ENCODE measurements at regions not wholly inside any gene's neighbourhood (a gene's known extent, or its start where the extent isn't known, plus 50 kb on each side); places are given as distances from the start of the nearest gene placed in this dataset.

DNA sequence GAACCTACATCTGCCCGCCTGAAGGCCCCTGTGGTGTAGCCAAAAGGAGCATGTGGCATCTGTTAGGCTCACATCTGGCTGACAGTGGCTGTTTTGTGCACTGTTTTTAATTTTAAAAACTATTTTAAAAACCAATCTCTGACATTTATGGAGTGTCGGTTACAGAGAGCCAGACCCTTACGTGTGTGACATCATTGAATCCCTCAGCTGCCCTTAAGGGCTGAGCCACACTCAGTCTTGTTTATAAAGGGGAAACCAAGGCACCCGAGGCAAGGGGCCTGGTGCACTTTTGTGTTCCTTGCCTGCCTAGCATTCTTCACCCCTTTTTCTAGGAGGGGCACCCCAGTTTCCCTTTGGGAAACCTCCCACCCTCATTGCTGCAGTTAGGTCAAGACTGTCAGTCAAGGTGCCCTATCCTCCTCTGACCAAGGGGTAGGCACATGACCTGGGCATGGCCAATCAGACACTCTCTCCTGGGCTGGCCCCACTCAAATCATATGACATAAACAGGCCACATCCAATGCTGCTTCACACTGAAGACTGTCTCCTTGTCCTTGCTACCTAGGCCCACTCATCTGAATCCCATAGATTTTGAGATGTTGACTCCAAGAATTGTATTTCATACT lies 105.3 kb downstream of the LSM3 start:
- DNase-seq (no peak), ATAC-seq (peak in 1 of 8 donors; percentile 53)
- Histone ChIP-seq H3K9me3 (no peaks in the 10 kb centered on the region), H3K4me3 (no peak overlapping the region), H3K4me1 (peaks cover 0 to 27% (median 1%) of the 10 kb centered on the region in 9 donors), H3K27ac (no peak overlapping the region), H3K36me3 (no peaks in the 10 kb centered on the region), H3K27me3 (peaks cover 0 to 21% (median 3%) of the 10 kb centered on the region in 7 donors)
- no peak for TF ChIP-seq CTCF (IDR thresholded peaks at IDR 0.05)
- intact Hi-C loops (cut with DNase I), result no loop called here
- WGBS, 2 donors, result 90 to 94% methylated on average over 4 of the region's 4 CpGs

- ATAC-seq (no peak), DNase-seq (no peak)
- no peak overlapping the region for H3K4me3 ChIP-seq
- H3K9me3 ChIP-seq, result no peaks in the 10 kb centered on the region
- H3K36me3 ChIP-seq, result no peaks in the 10 kb centered on the region
- TF ChIP-seq CTCF (IDR thresholded peaks at IDR 0.05), result no peak
- peaks cover 0 to 37% (median 8%) of the 10 kb centered on the region in 9 donors for H3K4me1 ChIP-seq
- no peak overlapping the region for H3K27ac ChIP-seq
- H3K27me3 ChIP-seq, result peaks cover 0 to 11% (median 3%) of the 10 kb centered on the region in 7 donors
- WGBS, 2 donors, result 73 to 81% methylated on average over 15 of the region's 15 CpGs
- intact Hi-C loops (cut with DNase I), result no loop called here
These were observed 106.3 kb downstream of the LSM3 start for GRCh38 chr3:14284694-14285547.

GRCh38 chr3:14285548-14285925 lies 106.9 kb downstream of the LSM3 start:
- peaks cover 0 to 14% (median 3%) of the 10 kb centered on the region in 7 donors for H3K27me3 ChIP-seq
- ATAC-seq (no peak), DNase-seq (no peak)
- no peaks in the 10 kb centered on the region for H3K9me3 ChIP-seq
- H3K4me3 ChIP-seq, result no peak overlapping the region
- intact Hi-C loops (cut with DNase I), result no loop called here
- no peaks in the 10 kb centered on the region for H3K36me3 ChIP-seq
- H3K4me1 ChIP-seq, result peaks cover 0 to 40% (median 11%) of the 10 kb centered on the region in 9 donors
- H3K27ac ChIP-seq, result no peak overlapping the region
- 71 to 74% methylated on average over 4 of the region's 4 CpGs for WGBS, 2 donors
- TF ChIP-seq CTCF (IDR thresholded peaks at IDR 0.05), result no peak

DNA sequence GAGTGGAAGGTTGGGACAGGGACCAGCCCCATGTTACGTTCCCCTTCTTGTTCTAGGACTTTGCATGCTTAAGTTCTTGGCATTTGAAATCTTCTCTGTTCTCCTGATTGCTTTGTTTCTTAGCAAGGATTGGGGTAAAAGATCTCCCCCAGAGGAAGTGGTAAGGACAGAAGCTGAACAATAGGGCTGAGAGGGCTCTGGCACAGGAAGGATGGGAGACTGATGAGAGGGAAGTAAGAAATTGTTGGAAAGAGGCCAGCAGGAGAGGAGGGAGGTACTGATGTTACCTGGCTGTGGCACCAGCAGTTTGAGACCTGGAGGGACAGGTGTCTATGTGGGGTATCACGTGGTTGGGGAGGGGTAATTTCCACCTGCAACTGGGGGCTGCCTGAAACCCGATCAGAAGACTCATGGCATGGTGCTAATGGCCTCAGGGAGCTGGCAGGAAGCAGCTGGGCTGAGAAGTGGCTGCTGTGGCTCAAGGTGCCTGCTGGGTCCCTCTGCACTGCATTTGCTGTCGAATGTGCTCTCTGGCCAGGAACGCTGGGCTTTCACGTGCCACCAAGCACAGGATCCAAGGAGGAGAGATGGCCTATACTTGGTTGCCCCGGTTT lies 108.4 kb downstream of the LSM3 start:
- no peak for DNase-seq
- Histone ChIP-seq H3K4me3 (no peak overlapping the region), H3K4me1 (peaks cover 0 to 40% (median 11%) of the 10 kb centered on the region in 9 donors), H3K27me3 (peaks cover 0 to 13% (median 3%) of the 10 kb centered on the region in 7 donors), H3K36me3 (no peaks in the 10 kb centered on the region), H3K27ac (no peak overlapping the region), H3K9me3 (no peaks in the 10 kb centered on the region)
- intact Hi-C loops (cut with DNase I), result no loop called here
- ATAC-seq, result no peak
- WGBS, 2 donors, result 82 to 86% methylated on average over 7 of the region's 7 CpGs
- no peak for TF ChIP-seq CTCF (IDR thresholded peaks at IDR 0.05)
